ENCODE measurements at regions not wholly inside any gene's neighbourhood (a gene's known extent, or its start where the extent isn't known, plus 50 kb on each side); places are given as distances from the start of the nearest gene placed in this dataset.

GRCh38 chr9:90029386-90029785, 424.6 kb downstream of the GADD45G start:
- TF ChIP-seq EGR1 (IDR thresholded peaks at IDR 0.05) (no peak), NFIC (IDR thresholded peaks at IDR 0.05) (no peak), FOXM1 (IDR thresholded peaks at IDR 0.05; ENCODE audit: borderline replicate concordance, low read depth) (no peak), ZBTB7A (IDR thresholded peaks at IDR 0.05; ENCODE audit: low read depth) (no peak), EP300 (IDR thresholded peaks at IDR 0.05; ENCODE audit: borderline replicate concordance) (no peak), CREB1 (IDR thresholded peaks at IDR 0.05; ENCODE audit: low read depth) (no peak), RAD21 (IDR thresholded peaks at IDR 0.05; ENCODE audit: low read depth) (no peak), YY1 (IDR thresholded peaks at IDR 0.05; ENCODE audit: low read depth) (no peak), TEAD4 (IDR thresholded peaks at IDR 0.05) (no peak), TAF1 (IDR thresholded peaks at IDR 0.05; ENCODE audit: low read depth) (no peak)
- TF ChIP-seq, protein P1, sequence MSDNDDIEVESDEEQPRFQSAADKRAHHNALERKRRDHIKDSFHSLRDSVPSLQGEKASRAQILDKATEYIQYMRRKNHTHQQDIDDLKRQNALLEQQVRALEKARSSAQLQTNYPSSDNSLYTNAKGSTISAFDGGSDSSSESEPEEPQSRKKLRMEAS (IDR thresholded peaks at IDR 0.05): no peak
